Gastroesophageal sphincter (tissue), 4 donors: ENCODE measurements at regions not wholly inside any gene's neighbourhood (a gene's known extent, or its start where the extent isn't known, plus 50 kb on each side); places are given as distances from the start of the nearest gene placed in this dataset.

ENCODE experiments used
- ATAC-seq: fragments of 150-250 bp; one replicate; pipeline ENCODE4 v1.9.1; 2016; ENCODE audit warnings: mild to moderate bottlenecking, moderate library complexity
- H3K27ac ChIP-seq, 4 donors: fragments of 200-600 bp; sonication (generic) in 3 of 4; 1 replicate in 3 of 4; 2 replicates in 1 of 4; pipeline ENCODE4 v1.5.1; 2016 to 2019
- H3K27me3 ChIP-seq: fragments of 200-600 bp; sonication (generic); one replicate; pipeline ENCODE4 v1.5.1; 2019
- H3K36me3 ChIP-seq, 2 donors: fragments of 200-600 bp; sonication (generic); one replicate each; pipeline ENCODE4 v1.5.1; 2019; ENCODE audit warnings: control low read depth in 1 of 2
- H3K4me1 ChIP-seq, 3 donors: fragments of 200-600 bp; sonication (generic); 1 replicate in 2 of 3; 2 replicates in 1 of 3; pipeline ENCODE4 v1.5.1; 2016 to 2019; ENCODE audit warnings: control low read depth in 2 of 3
- H3K4me3 ChIP-seq, 2 donors: fragments of 200-600 bp; sonication (generic); one replicate each; pipeline ENCODE4 v1.5.1; 2019; ENCODE audit warnings: mild to moderate bottlenecking in 1 of 2, moderate library complexity in 1 of 2
- H3K9me3 ChIP-seq, 3 donors: fragments of 200-600 bp; sonication (generic); one replicate each; pipeline ENCODE4 v1.5.1; 2017 to 2019; ENCODE audit warnings: control low read depth in 2 of 3
- CTCF ChIP-seq, 4 experiments: fragments of 200-600 bp in 2 of 4; fragments of 450-650 bp in 2 of 4; sonication (generic) in 1 of 4; IDR thresholded peaks; one replicate each; pipeline ENCODE4 v1.5.1; 2017 to 2019; ENCODE audit warnings: antibody characterized with exemption in 4 of 4, mild to moderate bottlenecking in 2 of 4, moderate library complexity in 2 of 4
- EP300 ChIP-seq: sonication (generic); formaldehyde crosslinking; IDR thresholded peaks from one replicate; pipeline ENCODE4 v1.6.1; 2017; ENCODE audit warnings: antibody characterized with exemption, mild to moderate bottlenecking
- POLR2A ChIP-seq, 2 donors: fragments of 450-650 bp; IDR thresholded peaks; one replicate each; pipeline ENCODE4 v1.6.1; 2017; ENCODE audit warnings: antibody characterized with exemption in 2 of 2, mild to moderate bottlenecking in 2 of 2, moderate library complexity in 1 of 2
- POLR2AphosphoS5 ChIP-seq: sonication (generic); formaldehyde crosslinking; IDR thresholded peaks from one replicate; pipeline ENCODE4 v1.6.1; 2017; ENCODE audit warnings: antibody characterized with exemption
- WGBS, 2 donors: methylation state at CpG; one replicate each; pipeline ENCODE4 v1.1.5; 2018; ENCODE audit warnings: low coverage in 1 of 2; 5-methylcytosine and 5-hydroxymethylcytosine counted together

GRCh38 chr5:10826971-10827370, 65.9 kb upstream of the DAP start:
- TF ChIP-seq EP300 (no peak), POLR2A (IDR thresholded peaks at IDR 0.05) (no peak), POLR2AphosphoS5 (no peak), CTCF (IDR thresholded peaks at IDR 0.05) (no peak)
- peaks cover 0 to 8% (median 0%) of the 10 kb centered on the region in 3 donors for H3K4me1 ChIP-seq
- peaks cover 19% of the 10 kb centered on the region for H3K27me3 ChIP-seq
- WGBS, 2 donors, result 83% methylated on average over 2 of the region's 2 CpGs; no CpG with 5 or more reads in 1 of the 2 donors
- no peak overlapping the region for H3K27ac ChIP-seq
- no peak for ATAC-seq
- H3K36me3 ChIP-seq, result no peaks in the 10 kb centered on the region
- no peak overlapping the region for H3K4me3 ChIP-seq
- H3K9me3 ChIP-seq, result no peaks in the 10 kb centered on the region

GRCh38 chr5:10825897-10826644, 65.0 kb upstream of the DAP start:
- Histone ChIP-seq H3K27me3 (peaks cover 19% of the 10 kb centered on the region), H3K4me1 (peaks cover 0 to 8% (median 0%) of the 10 kb centered on the region in 3 donors), H3K36me3 (no peaks in the 10 kb centered on the region), H3K27ac (no peak overlapping the region), H3K4me3 (no peak overlapping the region), H3K9me3 (no peaks in the 10 kb centered on the region)
- WGBS, 2 donors, result 86 to 95% methylated on average over 4 of the region's 4 CpGs
- TF ChIP-seq POLR2AphosphoS5, result no peak
- no peak for TF ChIP-seq POLR2A (IDR thresholded peaks at IDR 0.05)
- no peak for TF ChIP-seq CTCF (IDR thresholded peaks at IDR 0.05)
- no peak for TF ChIP-seq EP300
- ATAC-seq, result no peak

- ATAC-seq, result no peak
- peaks cover 11% of the 10 kb centered on the region for H3K27me3 ChIP-seq
- WGBS, 2 donors, result no CpG with 5 or more reads among the region's 1 CpG
- no peak overlapping the region for H3K4me3 ChIP-seq
- no peaks in the 10 kb centered on the region for H3K36me3 ChIP-seq
- TF ChIP-seq EP300 (no peak), POLR2A (IDR thresholded peaks at IDR 0.05) (no peak), CTCF (IDR thresholded peaks at IDR 0.05) (no peak), POLR2AphosphoS5 (no peak)
- H3K4me1 ChIP-seq, result no peaks in the 10 kb centered on the region
- H3K27ac ChIP-seq, result no peak overlapping the region
- peaks cover 0 to 8% (median 0%) of the 10 kb centered on the region in 3 donors for H3K9me3 ChIP-seq
Measured at GRCh38 chr5:10812218-10812617, 51.2 kb upstream of the DAP start.
